ENCODE measurements at regions not wholly inside any gene's neighbourhood (a gene's known extent, or its start where the extent isn't known, plus 50 kb on each side); places are given as distances from the start of the nearest gene placed in this dataset.

DNA sequence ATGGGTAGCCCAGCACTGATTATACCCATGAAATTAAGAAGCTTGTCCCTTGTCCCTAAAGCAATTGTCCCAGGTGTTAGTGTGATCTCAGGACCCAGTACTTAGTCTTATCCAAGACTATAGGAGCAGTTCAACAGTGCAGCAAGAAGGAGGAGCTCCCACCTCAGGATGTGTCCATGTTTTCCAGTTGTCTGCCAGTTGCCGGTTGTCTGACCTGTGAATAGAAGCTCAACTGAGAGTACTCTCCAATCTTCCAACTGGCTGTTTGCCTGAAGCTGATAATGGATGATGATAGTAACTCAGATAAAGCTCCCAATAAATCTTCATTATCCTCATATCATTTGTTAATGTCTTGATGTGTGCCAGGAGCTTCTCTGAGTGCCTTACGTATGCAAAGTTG is 107.2 kb upstream of the HTR2A start:
- TF ChIP-seq, protein P1, sequence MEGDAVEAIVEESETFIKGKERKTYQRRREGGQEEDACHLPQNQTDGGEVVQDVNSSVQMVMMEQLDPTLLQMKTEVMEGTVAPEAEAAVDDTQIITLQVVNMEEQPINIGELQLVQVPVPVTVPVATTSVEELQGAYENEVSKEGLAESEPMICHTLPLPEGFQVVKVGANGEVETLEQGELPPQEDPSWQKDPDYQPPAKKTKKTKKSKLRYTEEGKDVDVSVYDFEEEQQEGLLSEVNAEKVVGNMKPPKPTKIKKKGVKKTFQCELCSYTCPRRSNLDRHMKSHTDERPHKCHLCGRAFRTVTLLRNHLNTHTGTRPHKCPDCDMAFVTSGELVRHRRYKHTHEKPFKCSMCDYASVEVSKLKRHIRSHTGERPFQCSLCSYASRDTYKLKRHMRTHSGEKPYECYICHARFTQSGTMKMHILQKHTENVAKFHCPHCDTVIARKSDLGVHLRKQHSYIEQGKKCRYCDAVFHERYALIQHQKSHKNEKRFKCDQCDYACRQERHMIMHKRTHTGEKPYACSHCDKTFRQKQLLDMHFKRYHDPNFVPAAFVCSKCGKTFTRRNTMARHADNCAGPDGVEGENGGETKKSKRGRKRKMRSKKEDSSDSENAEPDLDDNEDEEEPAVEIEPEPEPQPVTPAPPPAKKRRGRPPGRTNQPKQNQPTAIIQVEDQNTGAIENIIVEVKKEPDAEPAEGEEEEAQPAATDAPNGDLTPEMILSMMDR (IDR thresholded peaks at IDR 0.05) = no peak
- TF ChIP-seq POLR2A (IDR thresholded peaks at IDR 0.05) = no peak
